OCI-LY7 (cell line): ENCODE measurements at regions not wholly inside any gene's neighbourhood (a gene's known extent, or its start where the extent isn't known, plus 50 kb on each side); places are given as distances from the start of the nearest gene placed in this dataset.

Experiments used
- EZH2phosphoT487 ChIP-seq: fragments of 200-600 bp; sonication (generic); IDR thresholded peaks from 2 replicates; pipeline ENCODE4 v1.6.1; 2018; ENCODE audit warnings: low read depth, borderline replicate concordance, mild to moderate bottlenecking, mixed run types, antibody characterized with exemption, low read length, moderate library complexity, mixed read lengths
- TF ChIP-seq, protein P1 (sequence below): fragments of 200-600 bp; sonication (generic); conservative IDR thresholded peaks from 2 replicates; pipeline ENCODE4 v1.5.1; 2014; ENCODE audit warnings: mild to moderate bottlenecking, antibody characterized with exemption, low read length, moderate library complexity, mixed read lengths

DNA sequence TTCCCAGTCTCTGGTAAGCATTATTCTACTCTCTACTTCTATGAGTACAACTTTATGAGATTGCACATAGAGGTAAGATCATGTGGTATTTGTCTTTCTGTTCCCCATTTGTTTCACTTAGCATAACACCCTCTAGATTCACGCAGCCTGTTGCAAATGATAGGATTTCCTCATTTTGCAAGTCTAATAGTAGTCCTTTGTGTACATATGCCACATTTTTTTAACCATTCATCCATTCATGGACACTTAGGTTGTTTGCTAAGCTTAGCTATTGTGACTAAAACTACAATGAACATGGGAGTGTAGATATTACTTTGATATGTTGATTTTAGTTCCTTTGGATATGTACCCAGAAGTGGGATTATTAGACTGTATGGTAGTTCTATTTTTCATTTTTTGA lies 717.9 kb upstream of the ALCAM start:
- TF ChIP-seq, protein P1, sequence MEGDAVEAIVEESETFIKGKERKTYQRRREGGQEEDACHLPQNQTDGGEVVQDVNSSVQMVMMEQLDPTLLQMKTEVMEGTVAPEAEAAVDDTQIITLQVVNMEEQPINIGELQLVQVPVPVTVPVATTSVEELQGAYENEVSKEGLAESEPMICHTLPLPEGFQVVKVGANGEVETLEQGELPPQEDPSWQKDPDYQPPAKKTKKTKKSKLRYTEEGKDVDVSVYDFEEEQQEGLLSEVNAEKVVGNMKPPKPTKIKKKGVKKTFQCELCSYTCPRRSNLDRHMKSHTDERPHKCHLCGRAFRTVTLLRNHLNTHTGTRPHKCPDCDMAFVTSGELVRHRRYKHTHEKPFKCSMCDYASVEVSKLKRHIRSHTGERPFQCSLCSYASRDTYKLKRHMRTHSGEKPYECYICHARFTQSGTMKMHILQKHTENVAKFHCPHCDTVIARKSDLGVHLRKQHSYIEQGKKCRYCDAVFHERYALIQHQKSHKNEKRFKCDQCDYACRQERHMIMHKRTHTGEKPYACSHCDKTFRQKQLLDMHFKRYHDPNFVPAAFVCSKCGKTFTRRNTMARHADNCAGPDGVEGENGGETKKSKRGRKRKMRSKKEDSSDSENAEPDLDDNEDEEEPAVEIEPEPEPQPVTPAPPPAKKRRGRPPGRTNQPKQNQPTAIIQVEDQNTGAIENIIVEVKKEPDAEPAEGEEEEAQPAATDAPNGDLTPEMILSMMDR: no peak
- no peak for TF ChIP-seq EZH2phosphoT487
